ENCODE measurements at regions not wholly inside any gene's neighbourhood (a gene's known extent, or its start where the extent isn't known, plus 50 kb on each side); places are given as distances from the start of the nearest gene placed in this dataset.

DNA sequence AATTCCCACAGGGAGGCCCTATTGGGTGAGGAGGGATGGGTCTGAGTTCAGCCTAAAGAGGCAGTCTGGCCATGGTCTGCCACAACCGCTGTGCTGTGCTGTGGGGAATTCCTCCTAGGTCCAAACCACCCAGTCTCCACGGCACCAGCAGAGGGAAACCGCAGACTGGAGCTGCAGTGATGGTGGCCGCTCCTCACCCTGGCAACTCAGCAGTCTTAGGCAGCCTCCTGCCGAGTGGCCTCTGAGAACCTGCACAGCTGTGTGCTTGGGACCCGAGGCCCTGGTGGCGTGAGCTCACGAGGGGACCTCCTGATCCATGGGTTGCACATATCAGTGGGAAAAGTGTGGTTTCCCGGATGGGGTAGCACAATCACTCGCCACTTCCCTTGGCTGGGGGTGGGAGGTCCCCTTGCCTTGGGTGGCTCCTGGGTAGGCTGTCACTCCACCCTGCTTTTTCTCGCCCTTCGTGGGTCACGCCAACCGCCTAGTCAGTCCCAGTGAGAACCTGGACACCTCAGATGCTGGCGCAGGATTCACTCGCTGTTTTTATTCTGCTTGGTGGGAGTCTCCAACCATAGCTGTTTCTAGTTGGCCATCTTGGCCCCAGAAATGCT lies 242.2 kb downstream of the CDH26 start:
- no peak for TF ChIP-seq SIN3A (IDR thresholded peaks at IDR 0.05; ENCODE audit: borderline replicate concordance, insufficient read depth, low read depth, low read length)
- TF ChIP-seq, protein P1, sequence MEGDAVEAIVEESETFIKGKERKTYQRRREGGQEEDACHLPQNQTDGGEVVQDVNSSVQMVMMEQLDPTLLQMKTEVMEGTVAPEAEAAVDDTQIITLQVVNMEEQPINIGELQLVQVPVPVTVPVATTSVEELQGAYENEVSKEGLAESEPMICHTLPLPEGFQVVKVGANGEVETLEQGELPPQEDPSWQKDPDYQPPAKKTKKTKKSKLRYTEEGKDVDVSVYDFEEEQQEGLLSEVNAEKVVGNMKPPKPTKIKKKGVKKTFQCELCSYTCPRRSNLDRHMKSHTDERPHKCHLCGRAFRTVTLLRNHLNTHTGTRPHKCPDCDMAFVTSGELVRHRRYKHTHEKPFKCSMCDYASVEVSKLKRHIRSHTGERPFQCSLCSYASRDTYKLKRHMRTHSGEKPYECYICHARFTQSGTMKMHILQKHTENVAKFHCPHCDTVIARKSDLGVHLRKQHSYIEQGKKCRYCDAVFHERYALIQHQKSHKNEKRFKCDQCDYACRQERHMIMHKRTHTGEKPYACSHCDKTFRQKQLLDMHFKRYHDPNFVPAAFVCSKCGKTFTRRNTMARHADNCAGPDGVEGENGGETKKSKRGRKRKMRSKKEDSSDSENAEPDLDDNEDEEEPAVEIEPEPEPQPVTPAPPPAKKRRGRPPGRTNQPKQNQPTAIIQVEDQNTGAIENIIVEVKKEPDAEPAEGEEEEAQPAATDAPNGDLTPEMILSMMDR (IDR thresholded peaks at IDR 0.05), result no peak
- no peak for TF ChIP-seq POLR2AphosphoS5 (IDR thresholded peaks at IDR 0.05; ENCODE audit: low read depth, low read length)
- TF ChIP-seq, protein P2, sequence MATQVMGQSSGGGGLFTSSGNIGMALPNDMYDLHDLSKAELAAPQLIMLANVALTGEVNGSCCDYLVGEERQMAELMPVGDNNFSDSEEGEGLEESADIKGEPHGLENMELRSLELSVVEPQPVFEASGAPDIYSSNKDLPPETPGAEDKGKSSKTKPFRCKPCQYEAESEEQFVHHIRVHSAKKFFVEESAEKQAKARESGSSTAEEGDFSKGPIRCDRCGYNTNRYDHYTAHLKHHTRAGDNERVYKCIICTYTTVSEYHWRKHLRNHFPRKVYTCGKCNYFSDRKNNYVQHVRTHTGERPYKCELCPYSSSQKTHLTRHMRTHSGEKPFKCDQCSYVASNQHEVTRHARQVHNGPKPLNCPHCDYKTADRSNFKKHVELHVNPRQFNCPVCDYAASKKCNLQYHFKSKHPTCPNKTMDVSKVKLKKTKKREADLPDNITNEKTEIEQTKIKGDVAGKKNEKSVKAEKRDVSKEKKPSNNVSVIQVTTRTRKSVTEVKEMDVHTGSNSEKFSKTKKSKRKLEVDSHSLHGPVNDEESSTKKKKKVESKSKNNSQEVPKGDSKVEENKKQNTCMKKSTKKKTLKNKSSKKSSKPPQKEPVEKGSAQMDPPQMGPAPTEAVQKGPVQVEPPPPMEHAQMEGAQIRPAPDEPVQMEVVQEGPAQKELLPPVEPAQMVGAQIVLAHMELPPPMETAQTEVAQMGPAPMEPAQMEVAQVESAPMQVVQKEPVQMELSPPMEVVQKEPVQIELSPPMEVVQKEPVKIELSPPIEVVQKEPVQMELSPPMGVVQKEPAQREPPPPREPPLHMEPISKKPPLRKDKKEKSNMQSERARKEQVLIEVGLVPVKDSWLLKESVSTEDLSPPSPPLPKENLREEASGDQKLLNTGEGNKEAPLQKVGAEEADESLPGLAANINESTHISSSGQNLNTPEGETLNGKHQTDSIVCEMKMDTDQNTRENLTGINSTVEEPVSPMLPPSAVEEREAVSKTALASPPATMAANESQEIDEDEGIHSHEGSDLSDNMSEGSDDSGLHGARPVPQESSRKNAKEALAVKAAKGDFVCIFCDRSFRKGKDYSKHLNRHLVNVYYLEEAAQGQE (IDR thresholded peaks at IDR 0.05; ENCODE audit: insufficient read depth in 1 of 2, low read depth in 2 of 2, low read length in 1 of 2), result no peak

Measured in Panc1 (cell line).